Hematopoietic multipotent progenitor cell treated with erythropoietin and hydrocortisone succinate and interleukin-3 and kit ligand, for 15 days (in vitro differentiated cells): ENCODE measurements at regions not wholly inside any gene's neighbourhood (a gene's known extent, or its start where the extent isn't known, plus 50 kb on each side); places are given as distances from the start of the nearest gene placed in this dataset.

Experiments
- DNase-seq: peaks from one replicate; pipeline ENCODE4 v3.0.0-alpha.2; 2015; ENCODE audit warnings: low spot score

GRCh38 chr9:28747351-28747985, 1174.2 kb upstream of the C9orf72 start:
- no peak for DNase-seq

- no peak for DNase-seq
These were observed 1176.9 kb upstream of the C9orf72 start for GRCh38 chr9:28750136-28750535.

GRCh38 chr9:28758341-28758740, 1185.1 kb upstream of the C9orf72 start:
- no peak for DNase-seq

GRCh38 chr9:28758971-28759370, 1185.7 kb upstream of the C9orf72 start:
- no peak for DNase-seq

- DNase-seq: no peak
These were observed 1188.9 kb upstream of the C9orf72 start for GRCh38 chr9:28762167-28762566.

GRCh38 chr9:28764532-28764931, 1191.3 kb upstream of the C9orf72 start:
- no peak for DNase-seq

DNA sequence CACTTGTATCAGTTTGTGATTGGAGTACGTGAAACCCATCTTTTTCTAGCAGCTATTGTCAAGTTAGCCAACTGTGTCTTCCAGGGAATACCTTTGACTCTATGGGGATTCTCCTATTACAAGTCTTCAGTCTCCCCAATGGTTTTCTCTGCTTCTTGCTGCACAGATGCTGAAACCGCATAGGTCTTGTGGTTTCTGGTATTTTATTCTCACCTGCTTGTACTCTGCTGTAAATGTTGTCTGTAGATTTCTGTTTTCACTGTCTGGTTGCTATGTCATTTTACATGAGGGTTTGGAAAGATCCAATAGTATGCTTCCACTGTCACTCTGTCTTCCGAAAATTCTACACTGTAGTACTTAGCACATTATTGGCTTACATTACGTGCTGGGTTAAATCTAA, 1196.9 kb upstream of the C9orf72 start:
- no peak for DNase-seq

GRCh38 chr9:28770827-28771226, 1197.5 kb upstream of the C9orf72 start:
- no peak for DNase-seq

DNA sequence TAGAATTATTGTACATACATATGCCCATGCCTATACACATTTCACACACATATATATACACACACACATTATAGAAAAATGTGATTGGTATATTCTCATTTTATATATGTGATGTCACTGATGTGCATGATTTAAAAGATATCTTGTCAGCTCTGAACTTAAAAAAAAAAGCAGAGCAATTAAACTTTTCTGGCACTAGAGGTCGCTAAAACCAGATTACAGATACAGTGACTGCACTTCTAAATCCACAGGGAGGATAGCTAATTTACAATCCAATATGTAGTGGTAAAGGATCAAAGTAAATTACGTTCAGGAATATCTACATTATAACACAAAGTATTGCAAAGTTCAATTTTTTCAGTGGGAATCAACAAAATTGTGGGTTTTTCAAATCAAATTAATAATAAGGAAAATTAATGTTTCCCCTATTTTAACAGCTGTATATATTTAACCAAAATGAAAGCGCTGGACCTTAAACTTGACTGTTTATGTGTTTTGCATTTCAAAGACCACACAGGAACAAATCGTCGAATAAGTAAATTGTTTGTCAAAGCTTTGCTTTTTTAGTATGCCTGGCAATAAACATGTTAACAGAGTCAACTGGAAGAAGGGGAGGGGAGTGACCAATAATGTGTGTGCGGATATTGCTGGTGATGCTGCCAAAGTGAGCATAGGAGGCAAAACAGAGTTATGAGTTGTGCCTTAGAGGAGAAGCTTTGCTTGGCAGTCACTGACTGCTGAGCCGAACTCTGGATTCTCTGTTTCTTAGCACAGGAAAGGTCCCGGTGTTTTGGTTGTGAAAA, 1201.4 kb upstream of the C9orf72 start:
- peak; percentile 5 for DNase-seq

GRCh38 chr9:28779243-28779642, 1206.0 kb upstream of the C9orf72 start:
- DNase-seq: no peak

GRCh38 chr9:28781481-28781880, 1208.2 kb upstream of the C9orf72 start:
- no peak for DNase-seq

DNA sequence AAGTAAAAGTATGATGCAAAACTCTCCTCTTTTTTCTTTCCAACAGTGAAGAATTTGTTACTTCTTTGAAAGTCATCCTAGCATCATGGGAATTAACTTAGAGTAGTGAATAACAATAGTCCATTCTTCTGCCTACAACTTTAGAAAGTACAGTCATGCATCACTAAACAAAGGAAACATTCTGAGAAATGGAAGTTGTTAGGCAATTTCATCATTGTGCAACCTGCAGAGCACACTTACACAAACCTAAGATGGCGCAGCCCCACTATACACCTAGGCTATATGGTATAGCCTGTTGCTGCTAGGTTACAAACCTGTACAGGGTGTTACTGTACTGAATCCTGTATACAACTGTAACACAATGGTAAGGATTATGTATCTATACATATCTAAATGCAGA, 1209.3 kb upstream of the C9orf72 start:
- no peak for DNase-seq

- no peak for DNase-seq
These were observed 1219.4 kb upstream of the C9orf72 start for GRCh38 chr9:28792716-28793115.

DNA sequence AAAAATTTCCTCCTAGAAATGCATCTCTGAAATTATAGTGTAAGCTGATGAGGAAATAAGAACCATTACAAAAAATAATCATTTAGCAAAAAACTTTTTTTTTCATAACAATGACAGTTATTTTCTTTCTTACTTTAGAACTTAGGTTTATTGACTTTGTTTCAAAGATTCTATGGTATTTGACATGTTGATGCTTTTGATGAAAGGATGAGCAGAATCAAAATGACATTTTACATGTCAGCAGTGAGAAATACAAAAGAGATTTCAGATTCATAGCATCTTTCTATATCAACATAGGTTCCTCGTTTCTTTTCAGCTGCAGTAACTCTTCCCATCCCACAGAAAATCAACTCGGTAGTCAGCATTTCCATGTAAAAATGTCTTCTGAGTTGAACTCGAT, 1226.6 kb upstream of the C9orf72 start:
- no peak for DNase-seq

- DNase-seq: no peak
These were observed 1228.0 kb upstream of the C9orf72 start for GRCh38 chr9:28801144-28801799.

- no peak for DNase-seq
These were observed 1231.9 kb upstream of the C9orf72 start for GRCh38 chr9:28805197-28805596.

DNA sequence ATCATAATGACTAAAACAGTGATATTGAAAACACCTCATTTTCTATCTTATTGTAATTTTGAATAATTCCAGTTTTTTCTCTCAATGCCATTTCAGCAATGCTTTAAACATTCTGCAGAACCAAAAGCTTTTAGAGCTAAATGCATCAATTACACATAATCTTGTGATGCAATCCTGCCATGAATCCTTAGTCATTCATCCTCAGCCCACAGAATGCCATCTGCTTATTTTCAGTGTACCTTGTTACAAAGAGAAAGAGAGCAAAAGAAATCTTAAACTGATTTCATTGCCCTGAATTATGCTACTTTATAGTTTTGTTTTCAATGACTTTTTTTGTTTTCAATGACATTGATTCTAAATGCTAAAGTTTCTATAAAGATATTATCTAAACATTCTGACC, 1234.8 kb upstream of the C9orf72 start:
- DNase-seq: no peak

DNA sequence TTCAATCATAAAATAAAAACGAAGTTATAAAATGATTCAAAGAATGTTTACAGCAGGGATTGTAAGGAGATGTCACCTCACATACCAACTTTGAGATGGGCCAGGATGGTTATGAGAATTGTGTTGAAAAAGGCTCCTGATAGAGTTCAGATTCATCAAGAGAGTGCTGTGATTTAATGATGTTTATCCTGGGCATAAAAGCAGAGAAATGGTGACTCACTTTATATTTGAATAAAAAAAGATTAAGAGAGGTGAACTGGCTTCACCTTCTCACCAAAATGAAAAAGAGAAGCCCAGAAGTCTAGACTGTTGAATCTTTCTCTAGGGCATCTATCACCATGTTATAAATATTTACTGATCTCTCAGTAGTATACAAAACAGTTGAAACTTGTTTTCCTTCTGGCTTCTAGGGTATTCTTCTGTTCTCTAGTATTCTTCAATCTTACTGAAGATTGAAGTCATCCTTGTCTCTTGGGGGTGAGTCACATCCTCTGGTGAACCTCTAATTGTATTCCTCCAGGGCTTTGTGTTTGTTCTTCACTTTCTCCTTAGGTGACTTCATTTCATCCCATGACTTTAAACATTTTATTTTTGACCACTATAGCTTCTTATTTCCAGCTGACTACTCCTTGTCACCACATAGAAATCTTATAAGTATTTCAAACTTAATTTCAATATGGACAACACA, 1237.3 kb upstream of the C9orf72 start:
- no peak for DNase-seq

DNA sequence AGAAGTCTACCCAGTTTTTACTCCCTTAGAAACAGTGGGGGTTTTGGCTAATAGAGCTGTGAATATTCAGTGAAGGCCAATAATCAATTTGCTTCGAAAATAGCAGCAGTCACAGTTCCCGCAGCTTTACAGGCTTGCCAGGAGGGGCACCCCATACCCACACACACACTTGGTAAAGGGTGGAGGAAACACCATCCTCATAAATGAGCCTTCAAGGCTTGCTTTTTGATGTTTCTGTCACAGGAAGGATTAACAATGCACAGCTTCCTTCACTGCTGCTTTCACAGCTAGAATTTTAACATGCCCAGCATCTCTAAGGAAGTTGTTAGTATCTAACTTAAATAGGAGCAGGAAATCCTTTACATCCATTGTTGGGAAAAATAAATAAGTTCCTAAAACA, 1247.5 kb upstream of the C9orf72 start:
- no peak for DNase-seq

DNA sequence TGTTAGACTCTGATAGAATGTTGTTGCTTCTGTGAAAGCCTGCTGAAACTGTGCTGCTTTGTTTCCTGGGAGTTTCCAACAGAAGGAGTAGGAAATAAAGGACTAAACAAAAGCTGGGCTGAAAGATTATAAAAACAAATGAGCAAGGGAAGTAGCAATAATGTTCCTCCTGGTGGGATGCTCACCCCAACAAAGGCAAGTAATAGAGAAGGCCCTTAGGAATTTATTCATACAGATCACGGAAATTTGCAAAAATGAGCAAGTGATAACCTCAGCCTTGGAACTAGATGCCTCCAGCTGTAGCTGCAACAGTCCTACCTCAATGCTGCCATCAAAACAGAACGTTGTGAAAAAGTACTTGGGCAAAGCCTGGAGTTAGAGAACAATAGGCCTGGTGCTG, 1248.0 kb upstream of the C9orf72 start:
- no peak for DNase-seq

DNA sequence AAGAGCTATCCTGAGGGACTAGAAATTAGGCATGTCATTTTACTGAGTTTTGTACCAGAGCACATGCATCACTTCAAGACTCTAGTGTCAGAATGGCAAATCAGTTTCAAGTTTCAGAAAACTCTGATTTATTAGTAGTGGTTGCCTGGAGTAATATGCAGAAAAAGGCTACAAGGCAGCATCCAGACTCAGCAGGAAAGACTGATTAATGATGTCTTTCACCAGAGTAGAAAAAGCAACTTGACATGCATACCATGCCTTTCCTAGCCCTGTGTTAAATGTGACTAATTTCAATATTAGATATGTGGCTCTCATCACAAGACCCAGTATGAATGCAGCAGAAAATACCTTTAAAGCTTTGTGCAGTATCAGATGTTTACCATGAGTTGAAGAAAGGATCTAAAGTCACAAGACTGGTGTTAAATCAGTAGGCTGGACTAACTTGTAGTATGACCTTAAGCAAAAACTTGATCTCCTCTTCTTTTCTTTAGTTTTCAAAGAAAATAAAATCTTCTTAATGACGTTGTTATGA, 1251.2 kb upstream of the C9orf72 start:
- DNase-seq: no peak

GRCh38 chr9:28832168-28832770, 1259.0 kb upstream of the C9orf72 start:
- DNase-seq: no peak
